Parathyroid adenoma (tissue), 2 donors: ENCODE measurements at regions not wholly inside any gene's neighbourhood (a gene's known extent, or its start where the extent isn't known, plus 50 kb on each side); places are given as distances from the start of the nearest gene placed in this dataset.

ENCODE experiments used
- H2AFZ ChIP-seq: fragments of 300-600 bp; sonication (generic); one replicate; pipeline ENCODE4 v1.7.0; 2017; ENCODE audit warnings: antibody characterized with exemption, mild to moderate bottlenecking
- H3K27ac ChIP-seq: fragments of 300-600 bp; sonication (generic); one replicate; pipeline ENCODE4 v1.7.0; 2017
- H3K27me3 ChIP-seq: fragments of 300-600 bp; sonication (generic); one replicate; pipeline ENCODE4 v1.7.0; 2017; ENCODE audit warnings: low read length; ENCODE audit not compliant: control insufficient read depth, insufficient read depth
- H3K36me3 ChIP-seq: fragments of 300-600 bp; sonication (generic); one replicate; pipeline ENCODE4 v1.7.0; 2017; ENCODE audit warnings: low read length; ENCODE audit not compliant: control insufficient read depth, insufficient read depth
- H3K4me1 ChIP-seq: fragments of 300-600 bp; sonication (generic); one replicate; pipeline ENCODE4 v1.7.0; 2017; ENCODE audit warnings: control low read depth
- H3K4me2 ChIP-seq: fragments of 300-600 bp; sonication (generic); one replicate; pipeline ENCODE4 v1.7.0; 2017; ENCODE audit warnings: low read length
- H3K4me3 ChIP-seq: fragments of 300-600 bp; sonication (generic); one replicate; pipeline ENCODE4 v1.7.0; 2017; ENCODE audit warnings: low read depth, low read length
- H3K79me2 ChIP-seq: fragments of 300-600 bp; sonication (generic); one replicate; pipeline ENCODE4 v1.7.0; 2017; ENCODE audit warnings: control low read depth
- H3K9ac ChIP-seq: fragments of 300-600 bp; sonication (generic); one replicate; pipeline ENCODE4 v1.7.0; 2017; ENCODE audit warnings: mild to moderate bottlenecking
- H3K9me3 ChIP-seq: fragments of 300-600 bp; sonication (generic); one replicate; pipeline ENCODE4 v1.7.0; 2017; ENCODE audit warnings: low read length; ENCODE audit not compliant: control insufficient read depth
- CTCF ChIP-seq: fragments of 300-600 bp; sonication (generic); IDR thresholded peaks from one replicate; pipeline ENCODE4 v1.7.0; 2017; ENCODE audit warnings: antibody characterized with exemption, mild to moderate bottlenecking
- donor health status: primary hyperparathyroidism.

- Histone ChIP-seq H3K4me1 (no peaks in the 10 kb centered on the region), H3K4me3 (no peak overlapping the region), H3K4me2 (no peak overlapping the region), H3K27ac (no peak overlapping the region), H2AFZ (peak overlapping the region; percentile 7), H3K9me3 (no peaks in the 10 kb centered on the region), H3K36me3 (no peaks in the 10 kb centered on the region), H3K27me3 (no peaks in the 10 kb centered on the region), H3K9ac (no peak overlapping the region), H3K79me2 (no peaks in the 10 kb centered on the region)
- TF ChIP-seq CTCF = no peak
Observed at GRCh38 chr3:139774560-139775302, 97.0 kb upstream of the NMNAT3 start.

- Histone ChIP-seq H3K79me2 (no peaks in the 10 kb centered on the region), H3K27me3 (no peaks in the 10 kb centered on the region), H3K4me1 (no peaks in the 10 kb centered on the region), H2AFZ (no peak overlapping the region), H3K27ac (no peak overlapping the region), H3K36me3 (no peaks in the 10 kb centered on the region), H3K9me3 (no peaks in the 10 kb centered on the region), H3K4me3 (no peak overlapping the region), H3K9ac (no peak overlapping the region), H3K4me2 (no peak overlapping the region)
- no peak for TF ChIP-seq CTCF
Observed at GRCh38 chr3:139772539-139773500, 95.0 kb upstream of the NMNAT3 start.

GRCh38 chr3:139771331-139771730 is 93.6 kb upstream of the NMNAT3 start:
- H3K27ac ChIP-seq = no peak overlapping the region
- no peak overlapping the region for H2AFZ ChIP-seq
- H3K79me2 ChIP-seq = no peaks in the 10 kb centered on the region
- H3K4me2 ChIP-seq = no peak overlapping the region
- no peaks in the 10 kb centered on the region for H3K27me3 ChIP-seq
- no peaks in the 10 kb centered on the region for H3K9me3 ChIP-seq
- H3K4me1 ChIP-seq = no peaks in the 10 kb centered on the region
- H3K9ac ChIP-seq = no peak overlapping the region
- no peak for TF ChIP-seq CTCF
- no peak overlapping the region for H3K4me3 ChIP-seq
- no peaks in the 10 kb centered on the region for H3K36me3 ChIP-seq

- Histone ChIP-seq H3K79me2 (no peaks in the 10 kb centered on the region), H3K27ac (no peak overlapping the region), H3K36me3 (no peaks in the 10 kb centered on the region), H3K27me3 (no peaks in the 10 kb centered on the region), H2AFZ (no peak overlapping the region), H3K4me2 (no peak overlapping the region), H3K9ac (no peak overlapping the region), H3K9me3 (no peaks in the 10 kb centered on the region), H3K4me3 (no peak overlapping the region), H3K4me1 (no peaks in the 10 kb centered on the region)
- TF ChIP-seq CTCF = no peak
Observed at GRCh38 chr3:139770577-139770976, 92.8 kb upstream of the NMNAT3 start.
